SK-N-DZ (cell line): ENCODE measurements at regions not wholly inside any gene's neighbourhood (a gene's known extent, or its start where the extent isn't known, plus 50 kb on each side); places are given as distances from the start of the nearest gene placed in this dataset.
"Not testable (repeated sequence)": the region's sequence is repeated elsewhere in the genome, so short reads cannot be mapped to it uniquely, and the experiment has no call there.

Experiments
- DNase-seq: peaks from one replicate; pipeline ENCODE4 v3.0.0-alpha.2; 2015; ENCODE audit warnings: low spot score

- DNase-seq, result no peak
Observed at GRCh38 chr1:82388679-82389078, 587.9 kb downstream of the ADGRL2 start.

- DNase-seq, result no peak
Observed at GRCh38 chr1:82387012-82387366, 586.3 kb downstream of the ADGRL2 start.

- peak; percentile 5 for DNase-seq
Observed at GRCh38 chr1:82386365-82387011, 585.8 kb downstream of the ADGRL2 start.

GRCh38 chr1:82384776-82385175 is 584.0 kb downstream of the ADGRL2 start:
- no peak for DNase-seq

- no peak for DNase-seq
Observed at GRCh38 chr1:82377201-82377884, 576.6 kb downstream of the ADGRL2 start.

- DNase-seq, result no peak
Observed at GRCh38 chr1:82373710-82374109, 573.0 kb downstream of the ADGRL2 start.

- DNase-seq, result no peak
Observed at GRCh38 chr1:82371844-82372498, 571.2 kb downstream of the ADGRL2 start.

- no peak for DNase-seq
Observed at GRCh38 chr1:82367456-82367855, 566.7 kb downstream of the ADGRL2 start.

GRCh38 chr1:82366689-82367088 is 566.0 kb downstream of the ADGRL2 start:
- no peak for DNase-seq

- not testable (repeated sequence) for DNase-seq
Observed at GRCh38 chr1:82359541-82359940, 558.8 kb downstream of the ADGRL2 start.

GRCh38 chr1:82358706-82359105 is 558.0 kb downstream of the ADGRL2 start:
- DNase-seq, result not testable (repeated sequence)

GRCh38 chr1:82354546-82354945 is 553.8 kb downstream of the ADGRL2 start:
- not testable (repeated sequence) for DNase-seq

GRCh38 chr1:82348487-82348886 is 547.8 kb downstream of the ADGRL2 start:
- DNase-seq, result no peak

GRCh38 chr1:82346141-82346540 is 545.4 kb downstream of the ADGRL2 start:
- peak; percentile 8 for DNase-seq

- DNase-seq, result no peak
Observed at GRCh38 chr1:82343381-82343780, 542.6 kb downstream of the ADGRL2 start.

GRCh38 chr1:82337635-82338034 is 536.9 kb downstream of the ADGRL2 start:
- DNase-seq, result no peak

GRCh38 chr1:82330330-82330729 is 529.6 kb downstream of the ADGRL2 start:
- no peak for DNase-seq

- DNase-seq, result no peak
Observed at GRCh38 chr1:82329226-82329625, 528.5 kb downstream of the ADGRL2 start.

- DNase-seq, result no peak
Observed at GRCh38 chr1:82323144-82323841, 522.6 kb downstream of the ADGRL2 start.

GRCh38 chr1:82321794-82322193 is 521.1 kb downstream of the ADGRL2 start:
- DNase-seq, result no peak

- no peak for DNase-seq
Observed at GRCh38 chr1:82319546-82319945, 518.8 kb downstream of the ADGRL2 start.

GRCh38 chr1:82318921-82319320 is 518.2 kb downstream of the ADGRL2 start:
- no peak for DNase-seq
